RWPE1 (cell line): ENCODE measurements at regions not wholly inside any gene's neighbourhood (a gene's known extent, or its start where the extent isn't known, plus 50 kb on each side); places are given as distances from the start of the nearest gene placed in this dataset.

Experiments used
- CTCF ChIA-PET: fragments of 350-600 bp; sonication (Branson Sonifier 250); formaldehyde crosslinking; extraction: SDS; loops from one replicate; lab custom pipeline; 2021; lab: Yijun Ruan, JAX
- POLR2A ChIA-PET: fragments of 400-600 bp; formaldehyde crosslinking; extraction: SDS; loops from one replicate; lab custom pipeline; 2020; ENCODE audit warnings: antibody characterized with exemption; ENCODE audit not compliant: low non-redundant PET; lab: Yijun Ruan, JAX
- DNase-seq: peaks from one replicate; pipeline ENCODE4 v3.0.0; 2012; ENCODE audit warnings: low spot score
- H3K27ac ChIP-seq: fragments of 450-650 bp; 2 replicates; pipeline ENCODE4 v1.5.1; 2017
- CTCF ChIP-seq: fragments of 450-650 bp; conservative IDR thresholded peaks from 2 replicates; pipeline ENCODE4 v1.5.1; 2017; ENCODE audit warnings: low read depth, mild to moderate bottlenecking

DNA sequence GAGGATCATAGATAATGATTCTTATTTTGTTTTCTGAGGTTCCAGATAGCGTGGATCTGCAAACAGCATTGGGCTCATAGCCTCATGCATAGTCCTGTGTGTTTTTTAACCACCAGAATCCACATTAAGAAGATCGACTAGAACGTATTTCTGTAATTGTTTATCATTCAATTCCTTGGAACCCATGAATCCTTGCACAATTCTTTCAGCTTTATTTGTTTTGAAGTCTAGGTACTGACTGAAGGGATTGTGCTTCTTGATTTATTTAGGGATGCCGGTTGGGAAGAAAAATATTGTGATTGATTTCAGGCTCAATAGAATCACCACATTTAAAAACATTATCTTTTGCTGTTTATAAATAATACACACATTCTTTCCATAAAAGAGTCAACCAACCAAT lies 314.6 kb upstream of the ZNF717 start:
- no peak for DNase-seq
- POLR2A ChIA-PET, result no interaction called here
- no peak overlapping the region for H3K27ac ChIP-seq
- no peak for TF ChIP-seq CTCF
- CTCF ChIA-PET, result interaction anchor here (0.8 kb wide), 1 partner anchor 44 kb away, joined by 5 read pairs; no protein-coding TSS in a partner anchor

GRCh38 chr3:76107935-76108570 lies 322.7 kb upstream of the ZNF717 start:
- POLR2A ChIA-PET, result no interaction called here
- peak; percentile 38 for DNase-seq
- peak; percentile 80 for TF ChIP-seq CTCF
- no peak overlapping the region for H3K27ac ChIP-seq
- CTCF ChIA-PET, result interaction anchor here (0.7 to 0.9 kb wide), 2 partner anchors 83 to 939 kb away, joined by 3 to 4 read pairs; no protein-coding TSS in a partner anchor

DNA sequence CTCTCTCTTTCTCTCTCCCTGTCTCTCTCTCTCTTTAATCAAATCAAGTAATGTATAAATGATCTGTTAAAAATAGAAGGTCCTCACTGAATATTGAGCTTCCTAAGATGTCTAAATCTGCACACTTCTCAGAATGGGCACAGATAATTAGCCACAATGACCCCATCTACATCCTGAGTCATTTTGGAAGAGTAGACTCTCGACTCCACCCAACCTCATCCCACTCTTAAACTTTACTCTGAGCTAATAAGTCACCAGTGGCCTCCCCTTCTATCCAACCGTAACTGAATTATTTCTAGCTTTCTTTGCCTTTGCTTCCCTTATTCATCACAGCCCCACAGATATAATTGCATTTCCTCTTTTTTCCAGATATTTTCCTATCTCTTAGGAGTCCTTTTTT lies 326.5 kb upstream of the ZNF717 start:
- no peak for DNase-seq
- CTCF ChIA-PET, result no interaction called here
- no peak overlapping the region for H3K27ac ChIP-seq
- POLR2A ChIA-PET, result no interaction called here
- TF ChIP-seq CTCF, result no peak

GRCh38 chr3:76122007-76122406 lies 336.7 kb upstream of the ZNF717 start:
- no peak for DNase-seq
- ChIA-PET POLR2A (no interaction called here), CTCF (no interaction called here)
- no peak for TF ChIP-seq CTCF
- H3K27ac ChIP-seq, result no peak overlapping the region

GRCh38 chr3:76129441-76129840 lies 344.1 kb upstream of the ZNF717 start:
- CTCF ChIA-PET, result no interaction called here
- POLR2A ChIA-PET, result no interaction called here
- DNase-seq, result no peak

DNA sequence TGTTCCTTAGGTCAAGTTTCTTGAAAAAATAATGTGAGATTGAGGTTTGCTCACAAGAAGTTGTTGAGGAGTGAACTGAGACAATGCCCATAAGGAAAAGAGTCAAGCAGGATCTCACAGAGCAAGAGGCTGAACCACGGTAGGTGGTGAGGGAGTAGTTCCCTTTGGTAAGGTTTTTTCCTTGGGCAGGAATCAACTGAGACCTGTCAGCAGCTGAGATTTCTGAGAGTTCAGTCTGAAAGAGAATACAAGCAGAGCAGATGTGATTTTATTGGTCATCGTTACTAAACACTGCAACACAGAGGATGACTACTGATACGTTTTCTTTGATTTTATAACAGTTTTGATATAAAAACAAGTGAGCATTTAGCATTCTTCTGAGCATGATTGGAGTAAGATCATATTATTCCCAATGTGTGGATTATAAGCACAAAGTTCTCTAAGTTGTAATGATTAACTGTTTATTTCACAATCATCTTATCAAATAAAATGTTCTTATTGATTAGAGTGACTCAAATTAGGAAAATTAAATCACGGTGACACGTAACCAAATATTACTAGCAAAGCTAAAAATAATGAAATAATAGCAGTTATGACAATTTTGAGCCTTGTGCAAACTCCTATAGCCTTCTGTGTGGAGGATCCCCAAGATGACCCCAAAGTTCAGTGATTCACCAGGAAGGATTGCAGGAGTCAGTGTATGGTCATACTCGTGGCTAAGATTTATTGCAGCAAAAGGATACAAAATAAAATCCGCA lies 346.2 kb upstream of the ZNF717 start:
- DNase-seq, result peak; percentile 44
- ChIA-PET POLR2A (no interaction called here), CTCF (no interaction called here)
- TF ChIP-seq CTCF, result no peak
- H3K27ac ChIP-seq, result no peak overlapping the region

More at GRCh38 chr3:76129441-76129840, 344.1 kb upstream of the ZNF717 start:
- no peak overlapping the region for H3K27ac ChIP-seq
- TF ChIP-seq CTCF, result no peak
